Smooth muscle cell (in vitro differentiated cells): ENCODE measurements at regions not wholly inside any gene's neighbourhood (a gene's known extent, or its start where the extent isn't known, plus 50 kb on each side); places are given as distances from the start of the nearest gene placed in this dataset.
A peak's percentile ranks its signal among the peaks of the same experiment; 100 is the strongest.

ENCODE experiments used
- DNase-seq: peaks from one replicate; lab custom pipeline; 2025; ENCODE audit not compliant: unreplicated experiment; lab: John Stamatoyannopoulos, UW
- H2AFZ ChIP-seq: fragments of 200-600 bp; sonication (generic); 2 replicates; pipeline ENCODE4 v1.6.0; 2016; ENCODE audit warnings: antibody characterized with exemption, low read depth, mild to moderate bottlenecking
- H3F3A ChIP-seq: fragments of 200-600 bp; sonication (generic); 2 replicates; pipeline ENCODE4 v1.6.0; 2017; ENCODE audit warnings: antibody characterized with exemption, low read depth
- H3K27ac ChIP-seq: fragments of 200-600 bp; sonication (generic); 2 replicates; pipeline ENCODE4 v1.5.1; 2016; ENCODE audit warnings: low read depth, mild to moderate bottlenecking
- H3K27me3 ChIP-seq: fragments of 200-600 bp; sonication (generic); 2 replicates; pipeline ENCODE4 v1.6.1; 2016; ENCODE audit warnings: low read depth, mild to moderate bottlenecking
- H3K36me3 ChIP-seq: fragments of 200-600 bp; sonication (generic); 2 replicates; pipeline ENCODE4 v1.5.1; 2016; ENCODE audit warnings: low read depth
- H3K4me1 ChIP-seq: fragments of 200-600 bp; sonication (generic); 2 replicates; pipeline ENCODE4 v1.5.1; 2016; ENCODE audit warnings: low read depth
- H3K4me2 ChIP-seq: fragments of 200-600 bp; sonication (generic); 2 replicates; pipeline ENCODE4 v1.6.0; 2016; ENCODE audit warnings: mild to moderate bottlenecking
- H3K4me3 ChIP-seq: fragments of 200-600 bp; sonication (generic); 2 replicates; pipeline ENCODE4 v1.5.1; 2016; ENCODE audit warnings: mild to moderate bottlenecking
- H3K79me2 ChIP-seq: fragments of 200-600 bp; sonication (generic); 2 replicates; pipeline ENCODE4 v1.6.0; 2016; ENCODE audit warnings: low read depth, mild to moderate bottlenecking
- H3K9ac ChIP-seq: fragments of 200-600 bp; sonication (generic); 2 replicates; pipeline ENCODE4 v1.6.0; 2016; ENCODE audit warnings: low read depth
- H3K9me3 ChIP-seq: fragments of 200-600 bp; sonication (generic); replicated peaks from 2 replicates; pipeline ENCODE4 v1.5.1; 2016; ENCODE audit warnings: low read depth
- H4K20me1 ChIP-seq: fragments of 200-600 bp; sonication (generic); 2 replicates; pipeline ENCODE4 v1.6.0; 2016; ENCODE audit warnings: low read depth
- WGBS: methylation state at CpG from one replicate; pipeline ENCODE4 v1.1.7; 2016; ENCODE audit warnings: low lambda C conversion rate; 5-methylcytosine and 5-hydroxymethylcytosine counted together
- TF ChIP-seq, protein P1 (sequence below): fragments of 200-600 bp; sonication (generic); IDR thresholded peaks from 2 replicates; pipeline ENCODE4 v1.5.1; 2017; ENCODE audit warnings: borderline replicate concordance, mild to moderate bottlenecking, antibody characterized with exemption; ENCODE audit not compliant: insufficient read depth, poor library complexity, severe bottlenecking

DNA sequence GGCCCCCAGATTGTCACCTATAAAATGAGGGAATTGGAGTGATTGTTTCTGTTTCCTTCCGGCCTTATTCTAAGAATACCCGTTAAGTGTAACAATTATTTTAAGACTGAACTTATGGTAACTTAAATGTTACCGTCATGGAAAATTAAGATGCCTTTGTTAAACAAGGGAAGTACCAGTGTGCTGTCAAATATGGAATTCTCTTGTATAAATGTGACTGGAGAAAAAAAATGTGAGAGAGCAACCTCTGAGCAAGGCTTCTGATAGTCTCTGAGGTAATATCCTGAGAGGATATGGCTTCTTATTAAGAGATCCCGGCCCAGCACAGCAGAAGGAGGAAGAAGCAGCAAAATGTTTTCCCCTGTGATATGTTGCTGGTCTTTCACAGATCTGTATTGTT, 480.7 kb upstream of the ADAMTS9 start:
- Histone ChIP-seq H3K79me2 (no peaks in the 10 kb centered on the region), H3K27ac (no peak overlapping the region), H3K36me3 (no peaks in the 10 kb centered on the region), H2AFZ (peak overlapping the region; percentile 77), H3K4me3 (no peak overlapping the region), H3K4me2 (no peak overlapping the region), H4K20me1 (no peaks in the 10 kb centered on the region), H3F3A (peaks cover 4% of the 10 kb centered on the region), H3K4me1 (no peaks in the 10 kb centered on the region), H3K9me3 (no peaks in the 10 kb centered on the region), H3K27me3 (no peaks in the 10 kb centered on the region), H3K9ac (no peak overlapping the region)
- 83% methylated on average over 4 of the region's 4 CpGs for WGBS
- no peak for DNase-seq
- TF ChIP-seq, protein P1, sequence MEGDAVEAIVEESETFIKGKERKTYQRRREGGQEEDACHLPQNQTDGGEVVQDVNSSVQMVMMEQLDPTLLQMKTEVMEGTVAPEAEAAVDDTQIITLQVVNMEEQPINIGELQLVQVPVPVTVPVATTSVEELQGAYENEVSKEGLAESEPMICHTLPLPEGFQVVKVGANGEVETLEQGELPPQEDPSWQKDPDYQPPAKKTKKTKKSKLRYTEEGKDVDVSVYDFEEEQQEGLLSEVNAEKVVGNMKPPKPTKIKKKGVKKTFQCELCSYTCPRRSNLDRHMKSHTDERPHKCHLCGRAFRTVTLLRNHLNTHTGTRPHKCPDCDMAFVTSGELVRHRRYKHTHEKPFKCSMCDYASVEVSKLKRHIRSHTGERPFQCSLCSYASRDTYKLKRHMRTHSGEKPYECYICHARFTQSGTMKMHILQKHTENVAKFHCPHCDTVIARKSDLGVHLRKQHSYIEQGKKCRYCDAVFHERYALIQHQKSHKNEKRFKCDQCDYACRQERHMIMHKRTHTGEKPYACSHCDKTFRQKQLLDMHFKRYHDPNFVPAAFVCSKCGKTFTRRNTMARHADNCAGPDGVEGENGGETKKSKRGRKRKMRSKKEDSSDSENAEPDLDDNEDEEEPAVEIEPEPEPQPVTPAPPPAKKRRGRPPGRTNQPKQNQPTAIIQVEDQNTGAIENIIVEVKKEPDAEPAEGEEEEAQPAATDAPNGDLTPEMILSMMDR = no peak

DNA sequence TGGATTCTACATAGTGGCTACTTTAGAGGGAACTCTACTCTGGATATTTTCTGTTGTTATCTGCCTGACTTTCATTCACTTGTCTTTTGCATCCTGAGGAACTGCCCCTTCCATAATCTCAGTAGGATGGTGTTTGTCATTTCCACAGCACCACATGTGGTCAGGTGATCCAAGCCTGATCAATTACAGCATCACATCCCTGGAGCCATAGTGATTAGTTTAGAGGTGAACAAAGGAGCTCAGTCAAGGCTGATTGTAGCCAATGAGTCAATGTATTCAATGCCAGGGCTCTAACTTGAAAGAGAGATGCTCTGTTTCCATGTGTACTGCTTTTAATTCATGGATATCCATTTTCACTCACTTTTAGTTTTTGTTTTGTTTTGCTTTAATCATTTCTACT, 478.7 kb upstream of the ADAMTS9 start:
- Histone ChIP-seq H3K27me3 (no peaks in the 10 kb centered on the region), H3K36me3 (no peaks in the 10 kb centered on the region), H3K4me1 (no peaks in the 10 kb centered on the region), H3K9me3 (no peaks in the 10 kb centered on the region), H3F3A (peaks cover 4% of the 10 kb centered on the region), H3K79me2 (no peaks in the 10 kb centered on the region), H4K20me1 (no peaks in the 10 kb centered on the region), H3K9ac (no peak overlapping the region), H2AFZ (no peak overlapping the region), H3K4me2 (no peak overlapping the region), H3K27ac (no peak overlapping the region), H3K4me3 (no peak overlapping the region)
- DNase-seq = no peak
- TF ChIP-seq, protein P1 = no peak

DNA sequence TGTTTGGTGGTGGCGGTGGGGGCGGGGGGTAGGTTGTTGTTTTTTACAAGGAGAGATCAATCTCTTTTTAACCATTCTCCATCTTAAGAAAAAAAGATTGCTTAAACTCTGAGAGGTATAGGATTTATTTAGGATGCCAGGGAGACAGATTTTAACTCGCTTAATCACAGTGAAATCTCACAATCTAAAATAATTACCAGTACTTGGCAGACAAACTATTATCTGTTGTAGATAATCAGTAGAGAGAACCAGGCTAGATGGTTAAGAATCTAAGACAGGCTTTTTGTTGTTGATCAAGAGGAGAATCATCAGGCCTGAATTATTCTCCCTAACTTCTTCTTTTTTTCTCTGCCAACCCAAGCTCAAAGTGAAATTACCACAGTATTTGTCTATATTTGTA, 470.2 kb upstream of the ADAMTS9 start:
- Histone ChIP-seq H3K4me3 (no peak overlapping the region), H3F3A (no peaks in the 10 kb centered on the region), H2AFZ (peak overlapping the region; percentile 45), H3K79me2 (no peaks in the 10 kb centered on the region), H4K20me1 (no peaks in the 10 kb centered on the region), H3K9me3 (no peaks in the 10 kb centered on the region), H3K36me3 (no peaks in the 10 kb centered on the region), H3K27ac (no peak overlapping the region), H3K4me1 (peaks cover 5% of the 10 kb centered on the region), H3K4me2 (no peak overlapping the region), H3K9ac (no peak overlapping the region), H3K27me3 (no peaks in the 10 kb centered on the region)
- DNase-seq = no peak
- TF ChIP-seq, protein P1 = no peak
- 78% methylated on average over 3 of the region's 3 CpGs for WGBS

DNA sequence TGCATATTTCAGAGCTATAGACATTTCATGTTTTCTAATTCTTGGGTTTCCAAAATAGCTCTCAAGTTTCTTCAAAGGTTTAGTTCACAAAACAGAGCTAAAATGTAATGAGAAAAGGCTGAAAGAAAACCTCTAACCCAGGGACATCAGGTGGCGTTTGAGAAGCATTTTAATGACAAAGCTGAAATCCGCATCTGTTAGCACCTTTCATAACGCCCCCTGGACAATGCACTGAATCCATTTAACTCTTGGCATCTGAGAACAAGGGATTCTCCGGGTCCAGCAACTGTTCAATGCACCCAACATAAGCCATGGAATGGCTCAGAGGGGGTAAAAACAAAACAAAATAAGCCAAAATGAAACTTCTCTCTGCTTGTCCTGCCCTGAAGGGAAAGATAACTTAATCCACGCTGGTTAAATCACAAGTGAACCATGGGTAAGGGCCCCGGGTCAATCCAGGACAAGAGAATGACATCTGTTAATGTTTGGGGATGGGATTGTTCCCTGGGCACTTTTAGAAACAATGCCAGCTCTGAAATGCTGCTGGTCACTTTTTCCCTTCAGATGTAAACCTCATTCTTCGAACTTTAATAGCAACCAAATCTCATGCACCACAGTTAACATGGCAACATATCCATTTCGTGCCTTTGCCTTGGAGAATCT, 466.2 kb upstream of the ADAMTS9 start:
- Histone ChIP-seq H3K9me3 (no peaks in the 10 kb centered on the region), H3K36me3 (no peaks in the 10 kb centered on the region), H3K79me2 (no peaks in the 10 kb centered on the region), H3K27me3 (no peaks in the 10 kb centered on the region), H3F3A (no peaks in the 10 kb centered on the region), H3K4me1 (peaks cover 5% of the 10 kb centered on the region), H3K4me2 (no peak overlapping the region), H4K20me1 (no peaks in the 10 kb centered on the region), H3K4me3 (no peak overlapping the region), H3K9ac (no peak overlapping the region), H3K27ac (no peak overlapping the region), H2AFZ (no peak overlapping the region)
- TF ChIP-seq, protein P1 = no peak
- WGBS = 68% methylated on average over 8 of the region's 8 CpGs
- no peak for DNase-seq
